RCC 7860 (cell line): ENCODE measurements at regions not wholly inside any gene's neighbourhood (a gene's known extent, or its start where the extent isn't known, plus 50 kb on each side); places are given as distances from the start of the nearest gene placed in this dataset.
"Not testable (repeated sequence)": the region's sequence is repeated elsewhere in the genome, so short reads cannot be mapped to it uniquely, and the experiment has no call there.

Source experiments
- DNase-seq: peaks from one replicate; pipeline ENCODE4 v3.0.0-alpha.2; 2015; ENCODE audit warnings: low spot score
- FAIRE-seq: peaks from 2 replicates; lab custom pipeline; 2012; peaks lifted over from hg19 to GRCh38; lab: Jason Lieb, UNC

- DNase-seq: no peak
- no peak for FAIRE-seq
These were observed 58.0 kb upstream of the SLC25A48 start for GRCh38 chr5:135776457-135776856.

GRCh38 chr5:135761746-135762145, 72.7 kb upstream of the SLC25A48 start:
- no peak for DNase-seq
- no peak for FAIRE-seq

DNA sequence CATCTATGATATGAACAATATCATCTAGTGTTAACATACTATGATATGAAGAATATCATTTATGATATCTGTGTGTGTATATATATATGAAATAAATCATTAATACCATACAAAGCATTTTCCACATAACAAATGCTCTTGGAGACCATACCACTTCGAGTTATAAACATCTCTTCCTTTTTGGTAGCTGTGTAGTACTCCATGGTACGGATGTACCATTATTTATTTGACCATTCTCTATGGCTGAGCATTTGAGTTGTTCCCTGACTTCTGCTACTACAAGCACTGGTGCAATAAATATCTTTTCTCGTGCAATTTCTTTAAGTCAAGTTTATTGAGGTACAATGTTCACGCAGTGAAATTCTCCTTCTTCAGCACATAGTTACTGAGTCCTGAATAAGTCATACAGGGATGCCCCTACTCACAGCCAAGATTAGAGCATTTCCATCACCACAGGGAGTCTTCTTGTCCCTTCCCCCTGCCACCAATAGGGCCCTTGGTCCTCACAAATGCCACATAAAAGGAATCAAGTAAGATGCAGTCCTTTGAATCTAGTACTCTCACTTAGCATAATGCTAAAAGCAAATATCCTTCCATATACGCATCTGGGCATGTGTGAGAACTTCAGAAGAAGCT, 75.2 kb upstream of the SLC25A48 start:
- DNase-seq: no peak
- FAIRE-seq: no peak

- DNase-seq (no peak), FAIRE-seq (no peak)
These were observed 80.5 kb upstream of the SLC25A48 start for GRCh38 chr5:135753990-135754389.

DNA sequence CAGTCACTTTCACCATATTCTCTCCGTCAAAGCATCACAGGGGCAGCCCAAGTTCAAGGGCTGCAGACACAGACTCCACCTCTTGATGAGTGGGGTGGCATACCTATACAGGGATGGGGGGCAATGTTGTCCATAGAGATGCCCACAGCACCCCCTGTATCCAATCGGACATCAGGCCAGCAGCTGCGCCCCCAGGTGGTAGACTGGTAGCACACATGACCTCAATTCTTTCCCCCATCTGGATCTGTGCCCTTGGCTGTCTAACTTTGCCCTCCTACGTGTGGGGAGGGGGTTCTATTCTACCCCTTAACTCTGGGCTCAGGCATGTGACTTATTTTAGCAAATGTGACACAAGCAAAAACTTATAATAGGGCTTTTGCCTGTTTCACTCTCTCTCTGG, 84.0 kb upstream of the SLC25A48 start:
- FAIRE-seq: no peak
- DNase-seq: no peak

DNA sequence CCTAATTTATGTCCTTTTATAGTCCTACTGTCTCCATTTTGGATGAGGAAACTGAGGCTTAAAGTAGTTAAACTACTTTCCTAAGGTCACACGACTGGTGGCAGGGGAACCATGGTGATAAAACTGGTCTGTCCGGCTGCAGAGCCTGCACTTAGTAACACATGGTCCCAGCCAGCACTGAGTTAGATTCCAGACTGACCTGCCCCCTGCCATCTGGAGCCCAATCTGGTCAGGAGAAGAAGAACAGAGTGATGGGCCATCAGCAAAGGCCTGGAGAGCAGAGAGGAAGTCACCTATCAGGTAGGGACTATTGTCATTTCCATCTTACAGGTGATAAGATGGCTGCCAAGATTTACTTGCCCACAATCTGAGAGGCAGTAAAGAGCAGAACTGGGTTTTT, 86.6 kb upstream of the SLC25A48 start:
- DNase-seq (no peak), FAIRE-seq (no peak)

DNA sequence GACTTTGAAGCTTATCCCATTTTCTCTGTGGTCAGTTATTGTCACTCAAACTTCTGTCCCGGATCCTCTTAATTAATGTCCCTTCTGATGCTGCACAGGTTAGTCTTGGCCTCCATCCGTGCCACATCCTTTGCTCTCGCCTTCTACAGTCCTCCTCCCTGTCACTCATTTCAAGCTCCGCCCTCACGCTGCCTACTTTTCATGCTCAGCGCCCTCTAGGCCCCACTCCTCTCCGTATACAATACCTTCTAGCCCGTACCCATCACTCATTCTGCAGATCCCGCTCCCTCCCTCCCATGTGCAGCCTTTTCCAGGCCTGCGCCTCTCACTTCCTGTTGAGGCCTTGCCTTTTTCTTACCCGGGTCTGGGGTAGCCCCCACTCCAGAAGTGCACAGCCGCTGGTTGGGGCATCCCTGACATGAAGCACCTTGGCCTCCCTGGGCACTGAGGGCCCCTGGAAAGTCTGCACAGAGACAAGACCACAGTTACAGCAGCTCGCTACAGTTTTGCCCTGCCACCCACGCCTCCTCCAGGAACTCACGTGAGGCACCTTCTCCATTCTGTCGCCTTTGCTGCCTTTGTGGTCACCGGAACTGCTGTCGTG, 88.5 kb upstream of the SLC25A48 start:
- no peak for DNase-seq

DNA sequence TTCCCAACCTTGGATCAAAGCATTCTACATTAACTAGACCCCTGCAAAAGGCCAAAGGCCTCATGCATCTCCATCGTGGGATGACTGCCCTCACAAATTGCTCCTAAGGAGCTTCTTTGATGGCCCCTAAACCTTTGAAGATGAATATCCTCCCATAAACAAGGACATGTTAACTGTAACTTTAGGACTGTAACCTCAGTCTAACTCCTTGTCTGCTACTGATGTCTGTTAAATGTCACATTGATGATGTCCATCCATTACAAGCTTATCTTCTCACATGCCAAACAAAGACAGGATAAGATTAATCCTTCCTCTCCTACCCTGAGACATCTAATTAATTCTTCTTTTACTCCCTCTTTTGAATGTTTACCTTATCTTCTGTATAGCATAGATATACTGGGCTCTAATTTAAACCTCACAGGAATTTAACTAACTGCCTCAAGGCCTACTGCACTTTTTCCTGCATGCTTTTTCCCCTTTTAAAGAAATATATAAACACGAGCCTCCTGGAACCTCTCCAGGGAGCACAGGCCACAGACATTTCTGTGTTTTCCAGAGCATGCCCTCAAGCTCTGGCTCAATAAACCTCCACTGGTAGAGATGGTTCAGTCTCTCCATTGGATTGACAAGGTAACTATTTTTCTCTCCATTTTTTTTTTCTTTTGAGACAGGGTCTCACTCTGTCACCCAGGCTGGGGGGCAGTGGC, 90.6 kb upstream of the SLC25A48 start:
- DNase-seq (no peak), FAIRE-seq (no peak)

More for the DNA sequence above, 88.5 kb upstream of the SLC25A48 start:
- FAIRE-seq: no peak

GRCh38 chr5:135743181-135743580, 91.3 kb upstream of the SLC25A48 start:
- FAIRE-seq (no peak), DNase-seq (no peak)

DNA sequence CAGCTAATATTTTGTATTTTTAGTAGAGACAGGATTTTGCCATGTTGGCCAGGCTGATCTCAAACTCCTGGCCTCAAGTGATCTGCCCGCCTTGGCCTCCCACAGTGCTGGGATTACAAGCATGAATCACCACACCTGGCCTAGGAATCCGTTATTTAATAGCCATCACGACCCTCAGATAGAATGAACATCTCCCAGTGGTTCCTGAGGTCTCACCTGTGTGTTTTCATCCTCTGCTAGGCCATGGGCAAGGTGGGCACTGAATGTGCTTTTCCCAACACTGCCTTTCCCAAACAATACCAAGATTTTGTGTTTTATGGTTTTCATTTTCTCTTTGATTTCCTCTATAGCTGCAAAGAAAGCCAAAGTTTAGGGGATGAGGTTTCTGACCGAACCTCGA, 92.2 kb upstream of the SLC25A48 start:
- not testable (repeated sequence) for FAIRE-seq, DNase-seq

GRCh38 chr5:135741040-135741439, 93.4 kb upstream of the SLC25A48 start:
- no peak for FAIRE-seq
- no peak for DNase-seq

DNA sequence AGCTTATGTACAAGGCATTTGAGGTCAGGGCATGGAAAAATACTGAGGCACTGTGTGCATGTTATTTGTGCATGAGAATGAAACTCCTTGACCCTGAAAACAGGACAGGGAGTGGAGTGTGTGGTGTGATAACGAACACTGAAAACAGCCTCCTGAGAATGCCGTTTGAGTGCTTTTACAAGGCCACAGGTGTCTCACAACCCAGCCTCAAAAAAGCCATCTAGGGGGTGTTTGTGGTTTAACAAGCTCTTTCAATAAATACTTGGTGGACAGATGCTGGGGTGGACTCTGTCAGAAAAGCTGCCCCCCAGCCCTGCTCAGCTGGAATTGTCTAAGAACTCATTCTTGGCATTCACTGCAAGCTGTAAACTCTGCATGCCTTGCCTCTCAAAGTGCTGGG, 94.0 kb upstream of the SLC25A48 start:
- FAIRE-seq (no peak), DNase-seq (no peak)

- FAIRE-seq (no peak), DNase-seq (no peak)
These were observed 95.0 kb upstream of the SLC25A48 start for GRCh38 chr5:135739383-135739981.

DNA sequence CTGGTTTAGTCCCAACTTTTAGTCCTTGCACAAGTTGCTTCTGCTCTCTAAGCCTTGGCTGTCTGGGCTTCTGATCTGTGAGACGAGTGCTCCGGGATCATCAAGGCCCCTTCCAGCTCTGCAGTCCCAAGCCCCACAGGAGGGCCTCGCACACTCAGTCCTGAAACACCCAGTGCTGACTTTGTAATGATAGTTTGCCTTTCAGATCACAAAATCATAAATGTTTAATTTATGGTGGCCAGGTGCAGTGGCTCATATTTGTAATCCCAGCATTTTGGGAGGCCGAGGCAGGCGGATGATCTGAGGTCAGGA, 95.9 kb upstream of the SLC25A48 start:
- FAIRE-seq: no peak

GRCh38 chr5:135737701-135738563, 96.5 kb upstream of the SLC25A48 start:
- no peak for FAIRE-seq
- no peak for DNase-seq

More for the DNA sequence above, 95.9 kb upstream of the SLC25A48 start:
- DNase-seq: no peak

DNA sequence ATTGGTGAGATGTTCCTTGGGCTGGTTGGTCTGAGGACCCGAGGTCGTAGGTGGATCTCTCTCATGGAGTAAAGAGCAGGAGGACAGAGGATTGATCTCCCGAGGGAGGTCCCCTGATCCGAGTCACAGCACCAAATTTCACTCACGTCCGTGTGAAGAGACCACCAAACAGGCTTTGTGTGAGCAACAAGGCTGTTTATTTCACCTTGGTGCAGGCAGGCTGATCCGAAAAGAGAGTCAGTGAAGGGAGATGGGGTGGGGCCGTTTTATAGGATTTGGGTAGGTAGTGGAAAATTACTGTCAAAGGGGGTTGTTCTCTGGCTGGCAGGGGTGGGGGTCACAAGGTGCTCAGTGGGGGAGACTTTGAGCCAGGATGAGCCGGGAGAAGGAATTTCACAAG, 97.5 kb upstream of the SLC25A48 start:
- DNase-seq, FAIRE-seq: not testable (repeated sequence)

GRCh38 chr5:135735831-135736230, 98.6 kb upstream of the SLC25A48 start:
- no peak for FAIRE-seq
- DNase-seq: no peak

DNA sequence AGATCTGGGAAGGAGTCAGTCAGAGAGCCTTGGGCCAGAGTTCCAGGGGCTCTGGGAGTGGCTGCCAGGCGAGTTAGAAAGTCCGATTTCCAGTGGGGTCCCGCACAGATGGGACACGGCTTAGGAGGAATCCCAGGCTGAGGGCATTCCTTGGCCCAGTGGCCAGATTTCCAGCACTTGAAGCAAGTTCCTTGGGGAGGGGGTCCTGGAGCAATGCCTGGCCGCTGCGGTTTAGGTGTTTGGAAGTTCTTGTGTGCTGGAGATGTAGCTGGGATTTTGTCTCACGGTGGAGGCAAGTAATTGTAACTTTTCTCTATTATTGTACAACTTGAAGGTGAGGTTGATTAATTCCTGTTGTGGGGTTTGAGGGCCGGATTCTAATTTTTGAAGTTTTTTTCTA, 99.5 kb upstream of the SLC25A48 start:
- not testable (repeated sequence) for DNase-seq, FAIRE-seq

DNA sequence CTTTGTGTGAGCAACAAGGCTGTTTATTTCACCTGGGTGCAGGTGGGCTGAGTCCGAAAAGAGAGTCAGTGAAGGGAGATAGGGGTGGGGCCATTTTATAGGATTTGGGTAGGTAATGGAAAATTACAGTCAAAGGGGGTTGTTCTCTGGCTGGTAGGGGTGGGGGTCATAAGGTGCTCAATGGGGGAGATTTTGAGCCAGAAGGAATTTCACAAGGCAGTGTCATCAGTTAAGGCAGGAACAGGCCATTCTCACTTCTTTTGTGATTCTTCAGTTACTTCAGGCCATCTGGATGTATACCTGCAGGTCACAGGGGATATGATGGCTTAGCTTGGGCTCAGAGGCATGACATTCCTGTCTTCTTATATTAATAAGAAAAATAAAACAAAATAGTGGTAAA, 103.4 kb upstream of the SLC25A48 start:
- not testable (repeated sequence) for DNase-seq, FAIRE-seq

GRCh38 chr5:135730161-135730560, 104.3 kb upstream of the SLC25A48 start:
- not testable (repeated sequence) for DNase-seq, FAIRE-seq

GRCh38 chr5:135729321-135729786, 105.1 kb upstream of the SLC25A48 start:
- DNase-seq (no peak), FAIRE-seq (no peak)
